ENCODE measurements at regions not wholly inside any gene's neighbourhood (a gene's known extent, or its start where the extent isn't known, plus 50 kb on each side); places are given as distances from the start of the nearest gene placed in this dataset.

GRCh38 chr6:51559059-51559458 lies 528.4 kb downstream of the PKHD1 start:
- TF ChIP-seq CTCF (conservative IDR thresholded peaks at IDR 0.05; ENCODE audit: low read depth, low read length) (no peak), EZH2 (IDR thresholded peaks at IDR 0.05; ENCODE audit: borderline replicate concordance, low read depth, low read length, poor library complexity, severe bottlenecking) (no peak)

Data from A673 (cell line).